Stimulated activated CD8-positive, alpha-beta memory T cell treated with anti-CD3 and anti-CD28 coated beads, Interleukin-7, amount 100 ng/mL, for 48 hours (primary cell): ENCODE measurements at regions not wholly inside any gene's neighbourhood (a gene's known extent, or its start where the extent isn't known, plus 50 kb on each side); places are given as distances from the start of the nearest gene placed in this dataset.

Experiments used
- DNase-seq, 2 donors: peaks; one replicate each; pipeline ENCODE4 v3.0.0-alpha.2; 2020; ENCODE audit warnings: low read depth in 1 of 2; ENCODE audit errors: extremely low read depth in 1 of 2

GRCh38 chr7:131964203-131964602, 407.8 kb upstream of the PODXL start:
- DNase-seq: no peak

- no peak for DNase-seq
These were observed 404.7 kb upstream of the PODXL start for GRCh38 chr7:131961054-131961680.

GRCh38 chr7:131959106-131959812, 402.8 kb upstream of the PODXL start:
- DNase-seq: no peak

- no peak for DNase-seq
These were observed 401.1 kb upstream of the PODXL start for GRCh38 chr7:131957338-131958020.

- DNase-seq: no peak
These were observed 400.4 kb upstream of the PODXL start for GRCh38 chr7:131956864-131957263.

GRCh38 chr7:131955679-131956078, 399.3 kb upstream of the PODXL start:
- no peak for DNase-seq

- no peak for DNase-seq
These were observed 396.8 kb upstream of the PODXL start for GRCh38 chr7:131953184-131953583.

GRCh38 chr7:131952365-131952764, 395.9 kb upstream of the PODXL start:
- no peak for DNase-seq

- DNase-seq: no peak
These were observed 394.3 kb upstream of the PODXL start for GRCh38 chr7:131950758-131951157.

GRCh38 chr7:131949659-131950058, 393.2 kb upstream of the PODXL start:
- no peak for DNase-seq

- DNase-seq: no peak
These were observed 392.1 kb upstream of the PODXL start for GRCh38 chr7:131948434-131949053.

- DNase-seq: no peak
These were observed 391.2 kb upstream of the PODXL start for GRCh38 chr7:131947661-131948060.

- no peak for DNase-seq
These were observed 389.6 kb upstream of the PODXL start for GRCh38 chr7:131945957-131946544.

- DNase-seq: peak in 1 of 2 donors; percentile 7
These were observed 389.0 kb upstream of the PODXL start for GRCh38 chr7:131945313-131945911.

- DNase-seq: no peak
These were observed 388.2 kb upstream of the PODXL start for GRCh38 chr7:131944556-131945069.

GRCh38 chr7:131943646-131944045, 387.2 kb upstream of the PODXL start:
- DNase-seq: no peak

GRCh38 chr7:131943211-131943610, 386.8 kb upstream of the PODXL start:
- no peak for DNase-seq

- DNase-seq: no peak
These were observed 386.1 kb upstream of the PODXL start for GRCh38 chr7:131942287-131943150.

- DNase-seq: no peak
These were observed 384.9 kb upstream of the PODXL start for GRCh38 chr7:131941291-131941690.
